Ascending aorta (tissue), 2 donors: ENCODE measurements at regions not wholly inside any gene's neighbourhood (a gene's known extent, or its start where the extent isn't known, plus 50 kb on each side); places are given as distances from the start of the nearest gene placed in this dataset.

ENCODE experiments used
- DNase-seq, 2 donors: peaks; one replicate each; pipeline ENCODE4 v3.0.0-alpha.2; 2019; ENCODE audit warnings: low spot score in 2 of 2
- H3K27ac ChIP-seq, 2 donors: fragments of 200-600 bp; sonication (generic); one replicate each; pipeline ENCODE4 v1.5.1; 2016 to 2017; ENCODE audit warnings: mild to moderate bottlenecking in 1 of 2
- H3K27me3 ChIP-seq: fragments of 200-600 bp; sonication (generic); one replicate; pipeline ENCODE4 v1.5.1; 2017
- H3K36me3 ChIP-seq, 2 donors: fragments of 200-600 bp; sonication (generic); one replicate each; pipeline ENCODE4 v1.5.1; 2016
- H3K4me1 ChIP-seq, 2 donors: fragments of 200-600 bp; sonication (generic); one replicate each; pipeline ENCODE4 v1.5.1; 2016 to 2017; ENCODE audit warnings: mild to moderate bottlenecking in 1 of 2
- H3K4me3 ChIP-seq, 2 donors: fragments of 200-600 bp; sonication (generic); one replicate each; pipeline ENCODE4 v1.5.1; 2016 to 2017; ENCODE audit warnings: mild to moderate bottlenecking in 1 of 2
- H3K9me3 ChIP-seq, 2 donors: fragments of 200-600 bp; sonication (generic); one replicate each; pipeline ENCODE4 v1.5.1; 2016
- CTCF ChIP-seq, 3 experiments: fragments of 200-600 bp in 2 of 3; fragments of 450-650 bp in 1 of 3; sonication (generic) in 2 of 3; IDR thresholded peaks; one replicate each; pipeline ENCODE4 v1.5.1; 2016 to 2019; ENCODE audit warnings: antibody characterized with exemption in 3 of 3, mild to moderate bottlenecking in 1 of 3, moderate library complexity in 1 of 3
- intact Hi-C: fragments of 100-400 bp; cut with DNase I; formaldehyde crosslinking; loops from one replicate; pipeline ENCODE4 v1.15.1; 2023

- TF ChIP-seq CTCF (IDR thresholded peaks at IDR 0.05) = no peak
- Histone ChIP-seq H3K4me3 (no peak overlapping the region), H3K36me3 (no peaks in the 10 kb centered on the region), H3K9me3 (no peaks in the 10 kb centered on the region), H3K4me1 (peaks cover 0 to 9% of the 10 kb centered on the region in 2 donors), H3K27me3 (no peaks in the 10 kb centered on the region), H3K27ac (no peak overlapping the region)
- intact Hi-C loops = loop anchor here (10.0 kb wide), 1 partner anchor 151 kb away; no protein-coding TSS in a partner anchor
- DNase-seq = no peak
Observed at GRCh38 chr7:47663851-47664250, 81.9 kb upstream of the TNS3 start.

GRCh38 chr7:47663213-47663612 lies 81.3 kb upstream of the TNS3 start:
- no peaks in the 10 kb centered on the region for H3K9me3 ChIP-seq
- H3K4me1 ChIP-seq = peaks cover 0 to 9% of the 10 kb centered on the region in 2 donors
- no peak overlapping the region for H3K27ac ChIP-seq
- DNase-seq = no peak
- H3K27me3 ChIP-seq = no peaks in the 10 kb centered on the region
- TF ChIP-seq CTCF (IDR thresholded peaks at IDR 0.05) = no peak
- H3K4me3 ChIP-seq = no peak overlapping the region
- H3K36me3 ChIP-seq = no peaks in the 10 kb centered on the region
- intact Hi-C loops = loop anchor here (10.0 kb wide), 1 partner anchor 152 kb away; no protein-coding TSS in a partner anchor

- H3K9me3 ChIP-seq = no peaks in the 10 kb centered on the region
- intact Hi-C loops = loop anchor here (10.0 kb wide), 1 partner anchor 154 kb away; no protein-coding TSS in a partner anchor
- no peaks in the 10 kb centered on the region for H3K36me3 ChIP-seq
- H3K4me1 ChIP-seq = no peaks in the 10 kb centered on the region
- H3K27ac ChIP-seq = no peak overlapping the region
- H3K4me3 ChIP-seq = no peak overlapping the region
- no peak for TF ChIP-seq CTCF (IDR thresholded peaks at IDR 0.05)
- no peaks in the 10 kb centered on the region for H3K27me3 ChIP-seq
- DNase-seq = no peak
Observed at GRCh38 chr7:47661051-47661714, 79.3 kb upstream of the TNS3 start.

GRCh38 chr7:47659664-47660462 lies 78.0 kb upstream of the TNS3 start:
- DNase-seq = no peak
- H3K4me1 ChIP-seq = peaks cover 0 to 3% of the 10 kb centered on the region in 2 donors
- H3K36me3 ChIP-seq = no peaks in the 10 kb centered on the region
- H3K27ac ChIP-seq = no peak overlapping the region
- intact Hi-C loops = loop anchor here (10.0 kb wide), 1 partner anchor 155 kb away; no protein-coding TSS in a partner anchor
- TF ChIP-seq CTCF (IDR thresholded peaks at IDR 0.05) = no peak
- no peaks in the 10 kb centered on the region for H3K9me3 ChIP-seq
- no peak overlapping the region for H3K4me3 ChIP-seq
- no peaks in the 10 kb centered on the region for H3K27me3 ChIP-seq

- no peaks in the 10 kb centered on the region for H3K36me3 ChIP-seq
- no peak overlapping the region for H3K4me3 ChIP-seq
- no peak for DNase-seq
- intact Hi-C loops = no loop called here
- peaks cover 4 to 9% of the 10 kb centered on the region in 2 donors for H3K4me1 ChIP-seq
- no peak for TF ChIP-seq CTCF (IDR thresholded peaks at IDR 0.05)
- no peaks in the 10 kb centered on the region for H3K27me3 ChIP-seq
- H3K27ac ChIP-seq = no peak overlapping the region
- no peaks in the 10 kb centered on the region for H3K9me3 ChIP-seq
Observed at GRCh38 chr7:47658886-47659635, 77.2 kb upstream of the TNS3 start.
